RWPE1 (cell line): ENCODE measurements at regions not wholly inside any gene's neighbourhood (a gene's known extent, or its start where the extent isn't known, plus 50 kb on each side); places are given as distances from the start of the nearest gene placed in this dataset.

Experiments used
- CTCF ChIA-PET: fragments of 350-600 bp; sonication (Branson Sonifier 250); formaldehyde crosslinking; extraction: SDS; loops from one replicate; lab custom pipeline; 2021; lab: Yijun Ruan, JAX
- POLR2A ChIA-PET: fragments of 400-600 bp; formaldehyde crosslinking; extraction: SDS; loops from one replicate; lab custom pipeline; 2020; ENCODE audit warnings: antibody characterized with exemption; ENCODE audit not compliant: low non-redundant PET; lab: Yijun Ruan, JAX
- DNase-seq: peaks from one replicate; pipeline ENCODE4 v3.0.0; 2012; ENCODE audit warnings: low spot score
- H3K27ac ChIP-seq: fragments of 450-650 bp; 2 replicates; pipeline ENCODE4 v1.5.1; 2017
- CTCF ChIP-seq: fragments of 450-650 bp; conservative IDR thresholded peaks from 2 replicates; pipeline ENCODE4 v1.5.1; 2017; ENCODE audit warnings: low read depth, mild to moderate bottlenecking

DNA sequence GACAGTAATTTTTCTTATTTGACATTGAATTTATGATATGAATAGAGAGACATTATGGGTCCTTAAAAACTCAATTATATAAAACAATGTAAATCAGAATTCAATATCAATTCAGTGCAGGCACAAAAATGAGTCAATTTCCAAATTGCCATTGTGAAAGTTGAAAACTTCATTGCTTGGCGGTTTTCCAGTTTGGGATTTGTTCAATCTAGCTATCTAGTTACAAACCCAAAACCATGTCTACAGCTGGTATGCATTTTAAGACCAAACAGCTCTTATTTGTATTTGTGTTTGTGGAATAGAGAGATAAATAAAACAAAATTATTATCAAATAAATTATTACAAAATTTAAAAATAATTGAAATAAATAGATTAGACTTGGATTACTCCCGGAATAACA, 1206.6 kb upstream of the RAG2 start:
- POLR2A ChIA-PET, result no interaction called here
- CTCF ChIA-PET, result interaction anchor here (0.7 kb wide), 1 partner anchor 362 kb away, joined by 3 read pairs; no protein-coding TSS in a partner anchor

GRCh38 chr11:37788141-37788877, 1190.3 kb upstream of the RAG2 start:
- POLR2A ChIA-PET, result no interaction called here
- CTCF ChIA-PET, result no interaction called here
- no peak overlapping the region for H3K27ac ChIP-seq
- peak; percentile 13 for DNase-seq
- no peak for TF ChIP-seq CTCF

More for the DNA sequence above, 1206.6 kb upstream of the RAG2 start:
- H3K27ac ChIP-seq, result no peak overlapping the region
- no peak for TF ChIP-seq CTCF
- no peak for DNase-seq

- POLR2A ChIA-PET, result no interaction called here
- no peak for TF ChIP-seq CTCF
Measured at GRCh38 chr11:37786214-37786755, 1188.2 kb upstream of the RAG2 start.

GRCh38 chr11:37774441-37774840, 1176.4 kb upstream of the RAG2 start:
- TF ChIP-seq CTCF, result no peak
- CTCF ChIA-PET, result interaction anchor here (0.7 kb wide), 1 partner anchor 203 kb away, joined by 4 read pairs; no protein-coding TSS in a partner anchor
- POLR2A ChIA-PET, result no interaction called here
- no peak for DNase-seq
- no peak overlapping the region for H3K27ac ChIP-seq

More at GRCh38 chr11:37786214-37786755, 1188.2 kb upstream of the RAG2 start:
- CTCF ChIA-PET, result interaction anchor here (0.6 kb wide), 1 partner anchor 187 kb away, joined by 3 read pairs; no protein-coding TSS in a partner anchor
- no peak overlapping the region for H3K27ac ChIP-seq
- no peak for DNase-seq

DNA sequence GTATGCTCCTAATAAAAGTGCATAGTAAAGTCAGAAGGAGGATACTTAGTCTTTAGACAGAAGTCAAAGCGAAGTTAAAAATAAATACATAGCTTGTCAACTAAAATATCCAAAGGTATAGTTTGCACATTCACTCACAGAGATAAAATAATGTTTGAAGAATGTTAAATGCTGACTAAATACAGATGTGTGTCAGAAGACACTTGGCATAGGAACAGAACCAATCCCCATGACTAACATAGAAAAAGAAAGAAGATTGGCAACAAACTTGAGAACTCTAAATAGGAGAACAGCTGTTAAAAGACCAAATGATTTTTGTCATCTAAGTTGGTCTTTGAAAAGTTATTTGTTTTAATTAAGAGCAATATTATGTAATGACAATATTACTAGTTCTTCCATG, 1172.1 kb upstream of the RAG2 start:
- POLR2A ChIA-PET, result no interaction called here

GRCh38 chr11:37762079-37762478, 1164.0 kb upstream of the RAG2 start:
- no peak for TF ChIP-seq CTCF
- CTCF ChIA-PET, result interaction anchor here (0.6 kb wide), 1 partner anchor 373 kb away, joined by 3 read pairs; no protein-coding TSS in a partner anchor

More for the DNA sequence above, 1172.1 kb upstream of the RAG2 start:
- H3K27ac ChIP-seq, result no peak overlapping the region
- no peak for DNase-seq
- TF ChIP-seq CTCF, result no peak
- CTCF ChIA-PET, result no interaction called here

More at GRCh38 chr11:37762079-37762478, 1164.0 kb upstream of the RAG2 start:
- POLR2A ChIA-PET, result interaction anchor here (0.6 kb wide), 1 partner anchor 14 kb away, joined by 3 read pairs; no protein-coding TSS in a partner anchor
- DNase-seq, result no peak
- H3K27ac ChIP-seq, result no peak overlapping the region
